B cell (primary cell): ENCODE measurements at regions not wholly inside any gene's neighbourhood (a gene's known extent, or its start where the extent isn't known, plus 50 kb on each side); places are given as distances from the start of the nearest gene placed in this dataset.

Source experiments
- ATAC-seq: fragments of 200-7000 bp; cut with Tn5 transposase; one replicate; pipeline ENCODE4 v1.10.0; 2021; ENCODE audit warnings: low read depth, mild to moderate bottlenecking, moderate number of reproducible peaks, moderate library complexity
- CTCF ChIA-PET: fragments of 350-600 bp; sonication (Branson Sonifier 250); formaldehyde crosslinking; loops from one replicate; lab custom pipeline; 2021; ENCODE audit warnings: antibody characterized with exemption, inconsistent platforms; lab: Charles Lee
- POLR2A ChIA-PET: fragments of 350-600 bp; sonication (Branson Sonifier 250); formaldehyde crosslinking; loops from one replicate; lab custom pipeline; 2021; ENCODE audit warnings: antibody characterized with exemption; lab: Charles Lee
- DNase-seq: peaks from one replicate; pipeline ENCODE4 v3.0.0; 2013
- H2AFZ ChIP-seq: 2 replicates; pipeline ENCODE4 v1.6.1; 2012; ENCODE audit warnings: mild to moderate bottlenecking, low read depth, low read length; ENCODE audit not compliant: insufficient read depth, poor library complexity, severe bottlenecking
- H3K27ac ChIP-seq, 2 donors: 1 replicate in 1 of 2; 2 replicates in 1 of 2; pipeline ENCODE4 v1.5.1; 2012 to 2013; ENCODE audit warnings: low read length in 2 of 2, mild to moderate bottlenecking in 2 of 2, moderate library complexity in 1 of 2
- H3K27me3 ChIP-seq, 4 experiments: fragments of 200-600 bp in 1 of 4; sonication (generic) in 1 of 4; replicated peaks in 1 of 4; 1 replicate in 2 of 4; 2 replicates in 2 of 4; pipeline versions ENCODE4 v1.6.1 to v1.7.0; 2013 to 2016; ENCODE audit warnings: low read length in 3 of 4, mild to moderate bottlenecking in 2 of 4, mixed read lengths in 1 of 4, moderate library complexity in 1 of 4; ENCODE audit not compliant: insufficient read depth in 4 of 4, control insufficient read depth in 3 of 4; ENCODE audit errors: control extremely low read depth in 1 of 4
- H3K36me3 ChIP-seq, 2 experiments: replicated peaks in 1 of 2; 1 replicate in 1 of 2; 2 replicates in 1 of 2; pipeline versions ENCODE4 v1.6.1 to v1.7.1; 2013; ENCODE audit warnings: low read length in 1 of 2; ENCODE audit not compliant: insufficient read depth in 2 of 2, control insufficient read depth in 1 of 2; ENCODE audit errors: control extremely low read depth in 1 of 2, extremely low read depth in 1 of 2
- H3K4me1 ChIP-seq, 2 donors: fragments of 200-600 bp in 1 of 2; sonication (generic) in 1 of 2; 1 replicate in 1 of 2; 2 replicates in 1 of 2; pipeline versions ENCODE4 v1.5.1 to v1.6.1; 2013 to 2017; ENCODE audit warnings: low read length in 2 of 2; ENCODE audit not compliant: control insufficient read depth in 2 of 2, insufficient read depth in 2 of 2
- H3K4me2 ChIP-seq: replicated peaks from 2 replicates; pipeline ENCODE3; 2012; ENCODE audit warnings: mild to moderate bottlenecking, low read depth, low read length; ENCODE audit not compliant: poor library complexity, severe bottlenecking
- H3K4me3 ChIP-seq, 5 experiments: fragments of 200-600 bp in 1 of 5; sonication (generic) in 1 of 5; 1 replicate in 3 of 5; 2 replicates in 2 of 5; pipeline versions ENCODE4 v1.5.1 to v1.7.0; 2011 to 2016; ENCODE audit warnings: low read length in 4 of 5, mild to moderate bottlenecking in 4 of 5, low read depth in 2 of 5, control low read depth in 1 of 5, moderate library complexity in 1 of 5; ENCODE audit not compliant: insufficient read depth in 1 of 5; ENCODE audit errors: control extremely low read depth in 1 of 5, extremely low read depth in 1 of 5
- H3K79me2 ChIP-seq: fragments of 200-600 bp; sonication (generic); one replicate; pipeline ENCODE4 v1.6.0; 2016; ENCODE audit warnings: low read length; ENCODE audit not compliant: control insufficient read depth, insufficient read depth
- H3K9ac ChIP-seq: fragments of 200-600 bp; sonication (generic); 2 replicates; pipeline ENCODE4 v1.6.1; 2017; ENCODE audit warnings: mild to moderate bottlenecking, low read length, moderate library complexity
- H3K9me3 ChIP-seq, 3 donors: one replicate each; pipeline versions ENCODE4 v1.6.1 to v1.7.1; 2013; ENCODE audit warnings: low read length in 2 of 3; ENCODE audit not compliant: control insufficient read depth in 2 of 3, insufficient read depth in 1 of 3; ENCODE audit errors: control extremely low read depth in 1 of 3
- H4K20me1 ChIP-seq: 2 replicates; pipeline ENCODE4 v1.6.0; 2012; ENCODE audit warnings: mild to moderate bottlenecking, low read length; ENCODE audit not compliant: insufficient read depth, control insufficient read depth, poor library complexity, severe bottlenecking
- H3K27ac Mint-ChIP-seq: one replicate; pipeline ENCODE4 v1.8.0; 2021; ENCODE audit warnings: mixed read lengths
- H3K27me3 Mint-ChIP-seq: one replicate; pipeline ENCODE4 v1.8.0; 2021; ENCODE audit warnings: mixed read lengths
- H3K4me1 Mint-ChIP-seq: one replicate; pipeline ENCODE4 v1.8.0; 2021; ENCODE audit warnings: mixed read lengths
- H3K4me3 Mint-ChIP-seq: one replicate; pipeline ENCODE4 v1.8.0; 2021; ENCODE audit warnings: mixed read lengths
- H3K9me3 Mint-ChIP-seq: one replicate; pipeline ENCODE4 v1.8.0; 2022; ENCODE audit warnings: mixed read lengths; ENCODE audit not compliant: insufficient read depth
- EZH2 ChIP-seq: IDR thresholded peaks from 2 replicates; pipeline ENCODE4 v1.6.1; 2012; ENCODE audit warnings: borderline replicate concordance, low read depth, mild to moderate bottlenecking, moderate library complexity, low read length; ENCODE audit not compliant: insufficient read depth, poor library complexity, severe bottlenecking
- WGBS: methylation state at CpG from one replicate; pipeline ENCODE4 v1.1.5; 2013; ENCODE audit warnings: missing lambda C conversion rate; ENCODE audit not compliant: insufficient coverage; 5-methylcytosine and 5-hydroxymethylcytosine counted together
- intact Hi-C: fragments of 100-400 bp; cut with micrococcal nuclease; formaldehyde crosslinking; loops from one replicate; pipeline ENCODE4 v1.10.0; 2022
- TF ChIP-seq, protein P1 (sequence below): fragments of 200-600 bp; IDR thresholded peaks from one replicate; pipeline ENCODE4 v1.8.0; 2022; ENCODE audit warnings: antibody characterized with exemption, mild to moderate bottlenecking

DNA sequence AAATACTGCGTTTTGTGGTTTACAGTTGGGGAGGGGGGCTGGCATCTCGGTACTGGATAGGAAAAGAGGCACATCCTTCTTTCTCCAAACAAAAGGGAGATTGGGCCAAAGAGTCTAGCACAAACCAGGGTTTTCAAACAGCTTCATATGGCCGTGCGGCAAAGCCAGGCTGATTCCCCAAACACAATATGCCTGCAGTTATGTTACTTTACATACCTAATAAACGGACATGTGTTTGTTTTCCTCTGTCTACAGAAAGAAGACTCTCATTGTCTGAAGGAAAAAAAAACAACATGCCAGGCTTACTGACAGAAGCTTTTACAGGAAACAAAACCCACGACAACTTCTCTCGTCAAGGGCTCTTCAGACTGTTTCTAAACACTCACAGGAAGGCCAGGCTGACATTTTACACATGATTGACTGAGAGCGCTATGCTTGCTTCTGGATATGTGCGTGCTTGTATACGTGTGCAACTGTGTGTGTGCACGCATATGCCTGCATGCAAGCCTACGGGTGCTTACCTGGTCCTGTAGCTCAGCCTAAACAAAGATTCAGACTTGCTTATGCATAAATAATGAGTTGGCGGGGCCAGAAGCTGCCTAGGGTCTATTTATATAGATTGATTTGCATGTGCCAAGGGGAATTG, 461.0 kb upstream of the C16orf82 start:
- ChIA-PET POLR2A (no interaction called here), CTCF (no interaction called here)
- Mint-ChIP-seq H3K27ac (no peak overlapping the region), H3K9me3 (no peaks in the 10 kb centered on the region), H3K4me1 (no peaks in the 10 kb centered on the region), H3K27me3 (peaks cover 29% of the 10 kb centered on the region), H3K4me3 (no peak overlapping the region)
- intact Hi-C loops: no loop called here
- no peaks in the 10 kb centered on the region for H3K36me3 ChIP-seq
- no peak overlapping the region for H3K4me2 ChIP-seq
- no peaks in the 10 kb centered on the region for H3K27me3 ChIP-seq
- no peaks in the 10 kb centered on the region for H3K4me1 ChIP-seq
- DNase-seq: no peak
- no peak overlapping the region for H3K27ac ChIP-seq
- peaks cover 0 to under 1% (median 0%) of the 10 kb centered on the region in 3 donors for H3K9me3 ChIP-seq
- H3K4me3 ChIP-seq: no peak overlapping the region
- H3K9ac ChIP-seq: no peak overlapping the region
- H4K20me1 ChIP-seq: no peaks in the 10 kb centered on the region
- H2AFZ ChIP-seq: no peak overlapping the region
- no peak for ATAC-seq
- H3K79me2 ChIP-seq: no peaks in the 10 kb centered on the region
- 63% methylated on average over 9 of the region's 13 CpGs for WGBS
- TF ChIP-seq, protein P1, sequence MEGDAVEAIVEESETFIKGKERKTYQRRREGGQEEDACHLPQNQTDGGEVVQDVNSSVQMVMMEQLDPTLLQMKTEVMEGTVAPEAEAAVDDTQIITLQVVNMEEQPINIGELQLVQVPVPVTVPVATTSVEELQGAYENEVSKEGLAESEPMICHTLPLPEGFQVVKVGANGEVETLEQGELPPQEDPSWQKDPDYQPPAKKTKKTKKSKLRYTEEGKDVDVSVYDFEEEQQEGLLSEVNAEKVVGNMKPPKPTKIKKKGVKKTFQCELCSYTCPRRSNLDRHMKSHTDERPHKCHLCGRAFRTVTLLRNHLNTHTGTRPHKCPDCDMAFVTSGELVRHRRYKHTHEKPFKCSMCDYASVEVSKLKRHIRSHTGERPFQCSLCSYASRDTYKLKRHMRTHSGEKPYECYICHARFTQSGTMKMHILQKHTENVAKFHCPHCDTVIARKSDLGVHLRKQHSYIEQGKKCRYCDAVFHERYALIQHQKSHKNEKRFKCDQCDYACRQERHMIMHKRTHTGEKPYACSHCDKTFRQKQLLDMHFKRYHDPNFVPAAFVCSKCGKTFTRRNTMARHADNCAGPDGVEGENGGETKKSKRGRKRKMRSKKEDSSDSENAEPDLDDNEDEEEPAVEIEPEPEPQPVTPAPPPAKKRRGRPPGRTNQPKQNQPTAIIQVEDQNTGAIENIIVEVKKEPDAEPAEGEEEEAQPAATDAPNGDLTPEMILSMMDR: no peak
- no peak for TF ChIP-seq EZH2

- 87% methylated on average over 3 of the region's 3 CpGs for WGBS
- ATAC-seq: no peak
- ChIA-PET CTCF (no interaction called here), POLR2A (no interaction called here)
- H2AFZ ChIP-seq: no peak overlapping the region
- H3K36me3 ChIP-seq: no peaks in the 10 kb centered on the region
- H3K4me3 ChIP-seq: no peak overlapping the region
- Mint-ChIP-seq H3K4me1 (no peaks in the 10 kb centered on the region), H3K4me3 (no peak overlapping the region), H3K9me3 (no peaks in the 10 kb centered on the region), H3K27ac (no peak overlapping the region), H3K27me3 (peaks cover 28% of the 10 kb centered on the region)
- H3K79me2 ChIP-seq: no peaks in the 10 kb centered on the region
- no peak for DNase-seq
- no peak overlapping the region for H3K27ac ChIP-seq
- H3K9ac ChIP-seq: no peak overlapping the region
- no peak for TF ChIP-seq EZH2
- TF ChIP-seq, protein P1: no peak
- no peaks in the 10 kb centered on the region for H3K27me3 ChIP-seq
- no peaks in the 10 kb centered on the region for H4K20me1 ChIP-seq
- no peaks in the 10 kb centered on the region for H3K4me1 ChIP-seq
- no peak overlapping the region for H3K4me2 ChIP-seq
- intact Hi-C loops: no loop called here
- peaks cover 0 to 4% (median 0%) of the 10 kb centered on the region in 3 donors for H3K9me3 ChIP-seq
These were observed 460.2 kb upstream of the C16orf82 start for GRCh38 chr16:26606381-26607150.
